Tibial nerve (tissue), 4 donors: ENCODE measurements at regions not wholly inside any gene's neighbourhood (a gene's known extent, or its start where the extent isn't known, plus 50 kb on each side); places are given as distances from the start of the nearest gene placed in this dataset.

ENCODE experiments used
- EP300 ChIP-seq, 2 donors: sonication (generic); formaldehyde crosslinking; IDR thresholded peaks; one replicate each; pipeline ENCODE4 v1.6.1; 2017; ENCODE audit warnings: antibody characterized with exemption in 2 of 2, mild to moderate bottlenecking in 1 of 2
- POLR2A ChIP-seq, 2 donors: fragments of 450-650 bp; IDR thresholded peaks; one replicate each; pipeline ENCODE4 v1.6.1; 2017; ENCODE audit warnings: antibody characterized with exemption in 2 of 2, mild to moderate bottlenecking in 2 of 2, moderate library complexity in 2 of 2
- TF ChIP-seq, protein P1 (sequence below), 5 experiments: fragments of 200-600 bp in 3 of 5; fragments of 450-650 bp in 2 of 5; sonication (generic) in 3 of 5; IDR thresholded peaks; one replicate each; pipeline ENCODE4 v1.5.1; 2016 to 2019; ENCODE audit warnings: antibody characterized with exemption in 5 of 5, mild to moderate bottlenecking in 3 of 5, moderate library complexity in 2 of 5

DNA sequence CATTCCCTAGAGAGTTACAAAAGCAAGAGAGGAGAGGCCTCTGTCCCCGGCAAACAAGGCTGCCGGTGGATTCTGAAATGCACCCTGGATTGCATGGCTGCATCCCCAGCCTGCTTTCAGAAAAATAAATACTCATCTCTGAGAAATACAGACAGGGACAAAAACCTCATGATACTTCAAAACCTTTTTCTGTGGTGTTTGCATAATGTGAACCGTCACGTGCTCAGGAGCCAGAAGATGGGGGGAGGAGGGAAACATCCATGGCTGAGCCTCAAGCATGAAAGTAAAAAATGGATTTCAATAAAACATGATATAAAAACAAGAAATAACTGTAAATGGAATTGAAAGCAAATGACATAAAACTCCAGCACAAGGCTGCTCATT is 198.5 kb upstream of the NCAM1 start:
- TF ChIP-seq POLR2A (IDR thresholded peaks at IDR 0.05) (no peak), EP300 (IDR thresholded peaks at IDR 0.05) (no peak)
- TF ChIP-seq, protein P1, sequence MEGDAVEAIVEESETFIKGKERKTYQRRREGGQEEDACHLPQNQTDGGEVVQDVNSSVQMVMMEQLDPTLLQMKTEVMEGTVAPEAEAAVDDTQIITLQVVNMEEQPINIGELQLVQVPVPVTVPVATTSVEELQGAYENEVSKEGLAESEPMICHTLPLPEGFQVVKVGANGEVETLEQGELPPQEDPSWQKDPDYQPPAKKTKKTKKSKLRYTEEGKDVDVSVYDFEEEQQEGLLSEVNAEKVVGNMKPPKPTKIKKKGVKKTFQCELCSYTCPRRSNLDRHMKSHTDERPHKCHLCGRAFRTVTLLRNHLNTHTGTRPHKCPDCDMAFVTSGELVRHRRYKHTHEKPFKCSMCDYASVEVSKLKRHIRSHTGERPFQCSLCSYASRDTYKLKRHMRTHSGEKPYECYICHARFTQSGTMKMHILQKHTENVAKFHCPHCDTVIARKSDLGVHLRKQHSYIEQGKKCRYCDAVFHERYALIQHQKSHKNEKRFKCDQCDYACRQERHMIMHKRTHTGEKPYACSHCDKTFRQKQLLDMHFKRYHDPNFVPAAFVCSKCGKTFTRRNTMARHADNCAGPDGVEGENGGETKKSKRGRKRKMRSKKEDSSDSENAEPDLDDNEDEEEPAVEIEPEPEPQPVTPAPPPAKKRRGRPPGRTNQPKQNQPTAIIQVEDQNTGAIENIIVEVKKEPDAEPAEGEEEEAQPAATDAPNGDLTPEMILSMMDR (IDR thresholded peaks at IDR 0.05), result no peak
